ENCODE measurements at regions not wholly inside any gene's neighbourhood (a gene's known extent, or its start where the extent isn't known, plus 50 kb on each side); places are given as distances from the start of the nearest gene placed in this dataset.

GRCh38 chr18:44620812-44621211 lies 59.9 kb upstream of the SETBP1 start:
- ATAC-seq, result no peak
- H3K27me3 Mint-ChIP-seq (ENCODE audit: low read depth), result peaks cover 10% of the 10 kb centered on the region
- CTCF ChIA-PET, result no interaction called here
- no peak overlapping the region for H3K4me3 Mint-ChIP-seq
- no peak overlapping the region for H3K27ac Mint-ChIP-seq
- no peaks in the 10 kb centered on the region for H3K36me3 Mint-ChIP-seq (ENCODE audit: low read depth)
- POLR2A ChIA-PET, result no interaction called here
- DNase-seq, result no peak
- no peaks in the 10 kb centered on the region for H3K4me1 Mint-ChIP-seq (ENCODE audit: low read depth)
- H3K9me3 Mint-ChIP-seq (ENCODE audit: insufficient read depth), result no peaks in the 10 kb centered on the region

GRCh38 chr18:44624052-44624451 lies 56.6 kb upstream of the SETBP1 start:
- Mint-ChIP-seq H3K4me3 (no peak overlapping the region), H3K9me3 (ENCODE audit: insufficient read depth) (no peaks in the 10 kb centered on the region), H3K27me3 (ENCODE audit: low read depth) (peaks cover 6% of the 10 kb centered on the region), H3K4me1 (ENCODE audit: low read depth) (no peaks in the 10 kb centered on the region), H3K27ac (no peak overlapping the region), H3K36me3 (ENCODE audit: low read depth) (no peaks in the 10 kb centered on the region)
- POLR2A ChIA-PET, result no interaction called here
- ATAC-seq (no peak), DNase-seq (no peak)
- CTCF ChIA-PET, result no interaction called here

GRCh38 chr18:44625386-44625785 lies 55.3 kb upstream of the SETBP1 start:
- H3K9me3 Mint-ChIP-seq (ENCODE audit: insufficient read depth), result no peaks in the 10 kb centered on the region
- DNase-seq (no peak), ATAC-seq (no peak)
- no peaks in the 10 kb centered on the region for H3K4me1 Mint-ChIP-seq (ENCODE audit: low read depth)
- no peak overlapping the region for H3K27ac Mint-ChIP-seq
- ChIA-PET CTCF (interaction anchor here (0.9 kb wide), 1 partner anchor 9 kb away, joined by 4 read pairs; no protein-coding TSS in a partner anchor), POLR2A (no interaction called here)
- H3K27me3 Mint-ChIP-seq (ENCODE audit: low read depth), result peaks cover 6% of the 10 kb centered on the region
- H3K36me3 Mint-ChIP-seq (ENCODE audit: low read depth), result no peaks in the 10 kb centered on the region
- H3K4me3 Mint-ChIP-seq, result no peak overlapping the region

- Mint-ChIP-seq H3K27ac (no peak overlapping the region), H3K27me3 (ENCODE audit: low read depth) (peaks cover 2% of the 10 kb centered on the region), H3K4me3 (no peak overlapping the region), H3K4me1 (ENCODE audit: low read depth) (no peaks in the 10 kb centered on the region), H3K36me3 (ENCODE audit: low read depth) (no peaks in the 10 kb centered on the region), H3K9me3 (ENCODE audit: insufficient read depth) (no peaks in the 10 kb centered on the region)
- no peak for DNase-seq
- ChIA-PET POLR2A (no interaction called here), CTCF (no interaction called here)
- ATAC-seq, result no peak
Measured at GRCh38 chr18:44626236-44626635, 54.5 kb upstream of the SETBP1 start.

GRCh38 chr18:44626807-44627206 lies 53.9 kb upstream of the SETBP1 start:
- no peak overlapping the region for H3K27ac Mint-ChIP-seq
- ATAC-seq (no peak), DNase-seq (no peak)
- POLR2A ChIA-PET, result no interaction called here
- no peaks in the 10 kb centered on the region for H3K4me1 Mint-ChIP-seq (ENCODE audit: low read depth)
- no peak overlapping the region for H3K4me3 Mint-ChIP-seq
- H3K9me3 Mint-ChIP-seq (ENCODE audit: insufficient read depth), result no peaks in the 10 kb centered on the region
- no peaks in the 10 kb centered on the region for H3K36me3 Mint-ChIP-seq (ENCODE audit: low read depth)
- H3K27me3 Mint-ChIP-seq (ENCODE audit: low read depth), result peaks cover 2% of the 10 kb centered on the region
- CTCF ChIA-PET, result no interaction called here

GRCh38 chr18:44627280-44627679 lies 53.4 kb upstream of the SETBP1 start:
- ChIA-PET CTCF (no interaction called here), POLR2A (no interaction called here)
- H3K36me3 Mint-ChIP-seq (ENCODE audit: low read depth), result no peaks in the 10 kb centered on the region
- H3K4me3 Mint-ChIP-seq, result no peak overlapping the region
- H3K27me3 Mint-ChIP-seq (ENCODE audit: low read depth), result peaks cover 2% of the 10 kb centered on the region
- H3K4me1 Mint-ChIP-seq (ENCODE audit: low read depth), result no peaks in the 10 kb centered on the region
- no peaks in the 10 kb centered on the region for H3K9me3 Mint-ChIP-seq (ENCODE audit: insufficient read depth)
- ATAC-seq, result no peak
- no peak for DNase-seq
- no peak overlapping the region for H3K27ac Mint-ChIP-seq

GRCh38 chr18:44629406-44629805 lies 51.3 kb upstream of the SETBP1 start:
- no peaks in the 10 kb centered on the region for H3K36me3 Mint-ChIP-seq (ENCODE audit: low read depth)
- POLR2A ChIA-PET, result interaction anchor here (0.7 kb wide), 1 partner anchor 413 kb away, joined by 3 read pairs; no protein-coding TSS in a partner anchor
- DNase-seq (no peak), ATAC-seq (no peak)
- H3K4me1 Mint-ChIP-seq (ENCODE audit: low read depth), result no peaks in the 10 kb centered on the region
- H3K27ac Mint-ChIP-seq, result no peak overlapping the region
- no peaks in the 10 kb centered on the region for H3K9me3 Mint-ChIP-seq (ENCODE audit: insufficient read depth)
- no peak overlapping the region for H3K4me3 Mint-ChIP-seq
- H3K27me3 Mint-ChIP-seq (ENCODE audit: low read depth), result peaks cover 2% of the 10 kb centered on the region
- CTCF ChIA-PET, result no interaction called here

GRCh38 chr18:44630118-44630517 lies 50.6 kb upstream of the SETBP1 start:
- H3K36me3 Mint-ChIP-seq (ENCODE audit: low read depth), result no peaks in the 10 kb centered on the region
- DNase-seq, result no peak

More at GRCh38 chr18:44630118-44630517, 50.6 kb upstream of the SETBP1 start:
- Mint-ChIP-seq H3K27ac (no peak overlapping the region), H3K4me1 (ENCODE audit: low read depth) (no peaks in the 10 kb centered on the region), H3K4me3 (no peak overlapping the region), H3K9me3 (ENCODE audit: insufficient read depth) (no peaks in the 10 kb centered on the region), H3K27me3 (ENCODE audit: low read depth) (peaks cover 2% of the 10 kb centered on the region)
- ChIA-PET CTCF (no interaction called here), POLR2A (interaction anchor here (0.7 kb wide), 1 partner anchor 414 kb away, joined by 3 read pairs; no protein-coding TSS in a partner anchor)
- no peak for ATAC-seq
